GM21447 (cell line): ENCODE measurements at regions not wholly inside any gene's neighbourhood (a gene's known extent, or its start where the extent isn't known, plus 50 kb on each side); places are given as distances from the start of the nearest gene placed in this dataset.
A peak's percentile ranks its signal among the peaks of the same experiment; 100 is the strongest.

Experiments used
- ATAC-seq: cut with Tn5 transposase; IDR thresholded peaks from one replicate; pipeline ENCODE4 v1.9.1; 2021; ENCODE audit not compliant: unreplicated experiment

DNA sequence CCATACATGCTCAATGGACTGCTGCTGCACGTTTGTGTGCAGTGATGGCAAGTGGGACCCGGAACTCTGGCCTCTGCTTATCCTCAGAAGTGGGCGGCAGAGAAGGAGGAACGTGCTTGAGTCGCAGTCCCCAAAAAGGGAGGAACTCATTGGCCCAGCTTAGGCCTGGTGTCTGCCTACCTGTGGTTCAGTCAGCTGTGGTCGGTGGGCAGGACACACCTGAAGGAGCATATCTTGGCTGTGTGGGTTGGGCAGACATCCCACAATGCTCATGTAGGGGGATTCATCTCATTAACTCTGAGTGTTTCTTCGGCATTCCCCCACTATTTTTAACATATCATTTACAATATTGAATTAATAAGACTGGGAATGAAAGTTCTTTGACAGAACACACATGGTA lies 122.9 kb upstream of the IL12B start:
- no peak for ATAC-seq

- peak; percentile 5 for ATAC-seq
Measured at GRCh38 chr5:159456261-159456660, 126.0 kb upstream of the IL12B start.

DNA sequence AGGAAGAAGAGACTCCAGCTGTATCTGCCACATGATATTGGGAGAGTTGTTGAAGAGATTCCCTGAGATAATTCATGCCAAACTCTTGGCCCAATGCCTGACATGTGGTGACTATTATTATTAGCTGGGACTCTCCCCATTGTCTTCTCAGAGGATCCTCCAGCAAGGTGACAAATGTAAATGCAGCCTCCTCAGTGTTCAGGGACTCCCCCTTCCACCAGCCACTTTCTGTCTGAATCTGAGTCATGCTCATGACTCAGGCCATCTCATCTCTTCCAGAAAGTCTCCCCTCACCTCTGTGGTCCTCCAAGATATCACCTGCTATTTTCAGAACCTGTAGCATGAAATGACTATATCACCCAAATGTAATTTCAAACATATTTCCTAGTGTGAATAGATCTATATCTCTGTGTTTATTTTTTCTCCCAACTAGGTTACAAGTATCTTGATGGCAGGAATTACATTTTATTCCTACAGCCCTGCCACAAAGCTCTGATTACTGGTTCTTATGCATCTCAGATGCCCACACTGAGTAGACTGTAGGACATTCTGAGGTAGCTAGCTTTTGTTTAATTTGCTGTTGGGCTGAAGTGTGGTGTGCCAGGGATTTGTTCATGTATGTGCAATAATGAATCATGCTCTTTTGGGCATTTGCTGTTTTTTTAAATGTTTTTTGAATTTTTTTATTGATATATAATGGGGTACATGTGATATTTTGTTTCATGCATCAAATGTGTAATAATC lies 126.6 kb upstream of the IL12B start:
- peak; percentile 89 for ATAC-seq

- ATAC-seq: peak; percentile 43
Measured at GRCh38 chr5:159458217-159458711, 128.0 kb upstream of the IL12B start.

DNA sequence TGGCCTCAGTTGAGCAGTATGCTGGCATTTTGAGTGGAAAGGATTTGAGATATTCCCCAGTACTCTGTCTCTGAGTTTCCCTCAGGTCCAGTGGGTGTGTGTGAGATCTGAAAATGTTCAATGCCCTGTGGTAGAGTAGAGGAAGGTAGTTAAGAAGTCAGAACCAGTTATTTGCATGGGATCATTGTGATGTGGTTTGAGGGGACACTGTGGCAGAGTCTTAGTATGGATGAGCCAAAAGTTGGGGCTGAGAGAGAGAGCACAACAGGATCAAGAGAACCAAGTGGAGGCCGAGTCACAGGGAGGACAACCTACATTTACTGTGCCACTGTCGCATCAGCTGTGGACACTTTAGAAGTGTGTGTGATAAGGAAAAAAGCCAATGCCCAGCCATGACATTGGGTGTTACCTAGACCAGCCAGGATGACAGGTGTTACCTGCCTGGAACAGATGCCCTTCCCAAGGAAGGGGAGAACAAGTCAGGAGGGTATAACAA lies 128.9 kb upstream of the IL12B start:
- ATAC-seq: no peak

GRCh38 chr5:159459951-159460538 lies 129.8 kb upstream of the IL12B start:
- no peak for ATAC-seq

- no peak for ATAC-seq
Measured at GRCh38 chr5:159463590-159464321, 133.5 kb upstream of the IL12B start.

DNA sequence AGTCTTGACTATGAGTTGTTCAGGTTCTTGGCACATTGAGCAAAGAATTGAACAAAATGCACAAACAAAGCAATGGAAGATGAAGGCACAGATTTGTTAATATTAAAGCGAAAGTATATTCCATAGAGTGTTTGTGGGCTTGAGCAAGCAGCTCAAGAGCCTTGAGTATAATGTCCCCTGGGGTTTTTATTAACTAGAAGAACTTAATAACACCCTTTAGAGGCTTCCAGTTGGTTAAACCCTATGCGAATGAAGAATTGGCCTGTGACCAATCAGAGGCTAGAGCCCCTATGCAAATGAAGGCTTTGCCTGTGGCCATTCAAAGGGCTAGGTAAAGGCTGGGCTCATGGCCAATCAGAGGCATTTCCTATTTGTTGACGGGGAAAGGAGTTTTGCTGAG lies 135.3 kb upstream of the IL12B start:
- no peak for ATAC-seq

GRCh38 chr5:159467666-159468065 lies 137.4 kb upstream of the IL12B start:
- ATAC-seq: no peak

GRCh38 chr5:159469496-159470372 lies 139.4 kb upstream of the IL12B start:
- no peak for ATAC-seq

GRCh38 chr5:159471904-159472303 lies 141.6 kb upstream of the IL12B start:
- ATAC-seq: no peak

DNA sequence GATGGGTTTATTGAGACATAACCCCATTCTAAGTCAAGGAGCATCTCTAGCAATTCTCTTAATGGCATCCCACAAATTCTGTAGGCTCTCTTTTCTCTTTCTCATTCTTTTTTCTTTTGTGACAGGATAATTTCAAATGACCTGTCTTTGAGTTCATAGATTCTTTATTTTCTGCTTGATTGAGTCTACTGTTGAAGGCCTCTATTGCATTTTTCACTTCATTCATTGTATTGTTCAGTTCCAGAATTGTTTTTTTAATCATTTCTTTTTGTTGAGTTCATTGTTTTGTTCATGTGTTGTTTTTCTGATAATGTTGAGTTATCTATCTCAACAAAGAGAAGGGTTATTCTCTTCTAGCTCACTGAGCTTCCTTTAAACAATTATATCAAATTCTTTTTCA lies 144.7 kb upstream of the IL12B start:
- ATAC-seq: no peak

GRCh38 chr5:159478950-159479349 lies 148.7 kb upstream of the IL12B start:
- ATAC-seq: no peak

DNA sequence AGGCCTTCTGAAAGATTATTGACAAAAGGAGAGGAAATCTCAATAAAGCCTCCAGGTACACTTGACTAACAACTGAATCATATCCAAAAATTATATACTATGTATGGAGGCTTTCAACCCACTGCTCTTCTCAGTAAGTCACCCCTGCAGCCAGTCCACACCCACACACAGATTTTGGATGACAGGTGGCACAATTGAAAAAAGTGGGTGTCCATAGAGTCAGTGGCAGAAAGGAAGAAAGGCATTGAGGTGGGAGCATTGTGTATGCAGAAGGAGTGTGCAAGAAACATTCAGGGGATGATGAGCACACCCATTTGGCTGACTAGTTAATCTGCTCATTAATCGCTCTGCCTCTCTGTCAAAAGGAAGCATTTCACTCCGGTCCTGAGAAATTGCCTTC lies 150.6 kb upstream of the IL12B start:
- no peak for ATAC-seq

GRCh38 chr5:159481751-159482150 lies 151.5 kb upstream of the IL12B start:
- ATAC-seq: no peak

DNA sequence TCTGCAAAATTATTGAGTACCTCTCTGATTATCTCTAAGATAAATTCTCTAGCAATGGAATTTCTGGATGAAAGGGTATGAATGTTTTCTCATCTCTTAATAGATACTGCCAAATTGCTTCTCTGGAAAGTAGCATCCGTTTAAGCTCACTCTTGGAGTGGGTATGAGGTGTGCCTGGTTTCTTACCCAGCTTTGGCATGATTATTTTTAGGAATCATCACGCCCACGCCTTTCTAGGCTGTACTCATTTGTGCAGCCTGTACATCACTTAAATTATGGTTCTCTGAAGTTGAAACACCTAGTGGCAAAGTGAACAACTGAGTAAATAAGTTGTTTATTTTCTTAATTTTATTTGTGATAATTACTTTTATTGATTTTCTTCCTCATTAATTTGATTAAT lies 156.5 kb upstream of the IL12B start:
- ATAC-seq: no peak

- no peak for ATAC-seq
Measured at GRCh38 chr5:159488516-159488915, 158.2 kb upstream of the IL12B start.

DNA sequence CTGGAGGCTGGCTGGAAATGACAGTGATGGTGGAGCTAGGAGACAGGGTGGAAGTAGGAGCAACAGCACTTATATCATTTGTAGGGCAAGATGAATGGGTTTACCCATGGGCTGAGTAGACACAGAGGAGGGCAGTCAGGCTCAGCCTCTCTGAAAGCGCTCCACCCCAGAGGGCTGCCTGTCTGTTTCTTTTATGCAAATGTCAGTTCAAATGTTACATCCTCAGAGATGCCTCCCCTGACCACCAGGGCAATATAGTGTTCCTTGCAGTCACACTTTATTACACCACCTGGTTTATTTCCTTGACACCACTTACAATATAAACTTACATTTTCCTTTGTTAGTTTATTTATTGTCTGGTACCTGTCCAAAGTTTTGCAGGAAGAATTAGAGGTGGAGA lies 159.5 kb upstream of the IL12B start:
- ATAC-seq: no peak

GRCh38 chr5:159490507-159490906 lies 160.2 kb upstream of the IL12B start:
- ATAC-seq: no peak

DNA sequence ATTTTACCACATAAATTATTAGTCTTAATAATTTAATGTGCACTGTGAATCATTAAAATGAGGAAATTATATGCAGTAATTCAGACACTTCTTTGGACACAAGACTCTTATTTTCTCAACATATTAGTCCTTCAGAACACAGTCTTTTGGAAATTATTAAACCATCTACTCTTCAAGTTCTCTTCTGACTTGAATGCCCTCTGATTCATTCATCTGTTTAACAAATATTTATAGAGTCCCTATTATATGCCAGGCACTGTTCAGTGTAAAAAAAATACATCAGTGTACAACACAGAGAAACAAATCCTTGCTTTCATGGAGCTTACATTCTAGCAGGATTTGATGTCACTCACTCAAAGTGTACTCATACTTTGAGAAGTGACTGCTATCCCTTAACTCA lies 163.4 kb upstream of the IL12B start:
- ATAC-seq: no peak

GRCh38 chr5:159496773-159497172 lies 166.5 kb upstream of the IL12B start:
- no peak for ATAC-seq
